ENCODE measurements at regions not wholly inside any gene's neighbourhood (a gene's known extent, or its start where the extent isn't known, plus 50 kb on each side); places are given as distances from the start of the nearest gene placed in this dataset.
"Not testable (repeated sequence)": the region's sequence is repeated elsewhere in the genome, so short reads cannot be mapped to it uniquely, and the experiment has no call there.

DNA sequence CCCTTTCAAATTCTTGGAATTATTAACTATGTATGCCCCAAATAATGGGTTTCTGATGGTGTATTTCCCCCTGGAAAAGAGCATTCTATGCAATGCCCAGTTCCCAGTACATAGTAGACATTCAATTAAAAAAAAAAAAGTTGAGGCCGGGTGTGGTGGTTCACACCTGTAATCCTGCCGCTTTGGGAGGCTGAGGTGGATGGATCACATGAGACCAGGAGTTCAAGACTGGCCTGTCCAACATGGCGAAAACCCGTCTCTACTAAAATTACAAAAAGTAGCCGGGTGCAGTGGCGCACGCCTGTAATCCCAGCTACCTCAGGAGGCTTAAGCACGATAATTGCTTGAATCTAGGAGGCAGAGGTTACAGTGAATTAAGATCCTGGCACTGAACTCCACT is 83.3 kb upstream of the ZNF217 start:
- H3K9me2 ChIP-seq (ENCODE audit: insufficient read depth), result no peaks in the 10 kb centered on the region
- H3K79me2 ChIP-seq (ENCODE audit: insufficient read depth), result no peaks in the 10 kb centered on the region
- no peak overlapping the region for H3K4me3 ChIP-seq
- DNase-seq, result no peak
- H3K27me3 ChIP-seq (replicated peaks; ENCODE audit: insufficient read depth), result no peaks in the 10 kb centered on the region
- no peaks in the 10 kb centered on the region for H3K9me3 ChIP-seq (ENCODE audit: low read depth)
- TF ChIP-seq EZH2phosphoT487 (IDR thresholded peaks at IDR 0.05; ENCODE audit: insufficient read depth, low read depth) (no peak), EZH2 (IDR thresholded peaks at IDR 0.05; ENCODE audit: insufficient read depth, poor library complexity, severe bottlenecking) (no peak)
- no peak overlapping the region for H2AFZ ChIP-seq
- in situ Hi-C loops (cut with MboI), result no loop called here
- H3F3A ChIP-seq (ENCODE audit: insufficient read depth), result no peaks in the 10 kb centered on the region; the same call in 1 of the 2 replicates
- no peak overlapping the region for H3K4me2 ChIP-seq (ENCODE audit: unreplicated experiment)
- no peaks in the 10 kb centered on the region for H4K20me1 ChIP-seq (ENCODE audit: insufficient read depth)
- no peaks in the 10 kb centered on the region for H3K36me3 ChIP-seq (ENCODE audit: low read depth)
- no peaks in the 10 kb centered on the region for H3K4me1 ChIP-seq (ENCODE audit: insufficient read depth)
- 87 to 92% methylated on average over 8 of the region's 8 CpGs for WGBS, 2 experiments (ENCODE audit: low coverage in 1 of 2, low lambda C conversion rate in 2 of 2, missing lambda C conversion rate in 2 of 2)
- H3K27ac ChIP-seq, result no peak overlapping the region
- H3K9ac ChIP-seq, result no peak overlapping the region

DNA sequence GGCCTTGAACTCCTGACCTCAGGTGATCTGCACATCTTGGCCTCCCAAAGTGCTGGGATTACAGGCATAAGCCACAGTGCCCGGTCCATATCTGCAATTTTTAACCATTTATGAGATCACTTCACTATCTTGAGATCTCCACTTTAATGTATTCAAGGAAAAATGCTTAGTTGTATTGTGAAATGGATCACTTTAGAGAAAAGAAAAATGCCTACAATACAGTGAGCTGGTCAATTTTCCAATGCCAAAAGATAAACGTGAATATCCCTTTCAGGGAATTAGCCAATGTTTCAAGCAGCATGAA is 82.8 kb upstream of the ZNF217 start:
- Histone ChIP-seq H2AFZ (no peak overlapping the region), H3K4me1 (ENCODE audit: insufficient read depth) (no peaks in the 10 kb centered on the region), H3K9ac (no peak overlapping the region), H3F3A (ENCODE audit: insufficient read depth) (no peaks in the 10 kb centered on the region; the same call in 1 of the 2 replicates), H3K27ac (no peak overlapping the region), H3K79me2 (ENCODE audit: insufficient read depth) (no peaks in the 10 kb centered on the region), H3K4me3 (no peak overlapping the region), H3K27me3 (replicated peaks; ENCODE audit: insufficient read depth) (no peaks in the 10 kb centered on the region), H3K36me3 (ENCODE audit: low read depth) (no peaks in the 10 kb centered on the region), H3K4me2 (ENCODE audit: unreplicated experiment) (no peak overlapping the region), H3K9me2 (ENCODE audit: insufficient read depth) (no peaks in the 10 kb centered on the region), H4K20me1 (ENCODE audit: insufficient read depth) (no peaks in the 10 kb centered on the region), H3K9me3 (ENCODE audit: low read depth) (no peaks in the 10 kb centered on the region)
- WGBS, 2 experiments (ENCODE audit: low coverage in 1 of 2, low lambda C conversion rate in 2 of 2, missing lambda C conversion rate in 2 of 2), result 53 to 59% methylated on average over 2 of the region's 2 CpGs
- no peak for DNase-seq
- in situ Hi-C loops (cut with MboI), result no loop called here
- TF ChIP-seq EZH2phosphoT487 (IDR thresholded peaks at IDR 0.05; ENCODE audit: insufficient read depth, low read depth) (no peak), EZH2 (IDR thresholded peaks at IDR 0.05; ENCODE audit: insufficient read depth, poor library complexity, severe bottlenecking) (no peak)

DNA sequence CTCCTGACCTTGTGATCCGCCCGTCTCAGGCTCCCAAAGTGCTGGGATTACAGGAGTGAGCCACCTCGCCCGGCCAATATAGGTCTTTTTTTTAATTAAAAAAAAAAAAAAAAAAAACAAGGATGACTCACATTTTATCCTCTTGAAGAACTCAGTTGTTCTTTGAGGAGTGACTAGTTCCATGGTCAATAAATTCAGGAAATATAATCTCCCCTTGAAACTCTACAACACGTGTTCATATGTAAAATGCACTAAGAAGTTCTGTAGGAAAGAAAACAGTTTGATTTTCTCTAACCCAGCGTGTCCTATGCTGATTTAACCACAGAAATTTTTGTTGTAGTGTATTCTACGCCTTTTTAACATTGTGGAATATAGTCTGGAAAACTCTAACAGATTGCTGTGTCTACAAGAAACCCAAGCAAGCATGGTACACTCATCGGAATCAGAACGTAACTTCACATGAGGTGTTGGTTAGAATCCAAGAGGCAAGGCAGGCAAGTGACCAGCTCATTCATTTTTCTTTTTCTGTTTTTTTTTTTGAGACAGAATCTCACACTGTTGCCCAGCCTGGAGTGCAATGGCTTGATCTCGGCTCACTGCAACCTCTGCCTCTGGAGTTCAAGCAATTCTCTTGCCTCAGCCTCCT is 79.0 kb upstream of the ZNF217 start:
- Histone ChIP-seq H3K27me3 (replicated peaks; ENCODE audit: insufficient read depth) (no peaks in the 10 kb centered on the region), H3K27ac (no peak overlapping the region), H3K4me1 (ENCODE audit: insufficient read depth) (no peaks in the 10 kb centered on the region), H3K9me2 (ENCODE audit: insufficient read depth) (no peaks in the 10 kb centered on the region), H3K36me3 (ENCODE audit: low read depth) (no peaks in the 10 kb centered on the region), H4K20me1 (ENCODE audit: insufficient read depth) (no peaks in the 10 kb centered on the region), H3K4me3 (no peak overlapping the region), H2AFZ (no peak overlapping the region), H3K9me3 (ENCODE audit: low read depth) (no peaks in the 10 kb centered on the region), H3K79me2 (ENCODE audit: insufficient read depth) (no peaks in the 10 kb centered on the region), H3F3A (ENCODE audit: insufficient read depth) (no peaks in the 10 kb centered on the region; the same call in 1 of the 2 replicates), H3K4me2 (ENCODE audit: unreplicated experiment) (no peak overlapping the region), H3K9ac (no peak overlapping the region)
- peak; percentile 16 for DNase-seq
- TF ChIP-seq EZH2phosphoT487 (IDR thresholded peaks at IDR 0.05; ENCODE audit: insufficient read depth, low read depth) (no peak), EZH2 (IDR thresholded peaks at IDR 0.05; ENCODE audit: insufficient read depth, poor library complexity, severe bottlenecking) (no peak)
- 73 to 79% methylated on average over 6 to 9 of the region's 10 CpGs for WGBS, 2 experiments (ENCODE audit: low coverage in 1 of 2, low lambda C conversion rate in 2 of 2, missing lambda C conversion rate in 2 of 2)
- in situ Hi-C loops (cut with MboI), result no loop called here

DNA sequence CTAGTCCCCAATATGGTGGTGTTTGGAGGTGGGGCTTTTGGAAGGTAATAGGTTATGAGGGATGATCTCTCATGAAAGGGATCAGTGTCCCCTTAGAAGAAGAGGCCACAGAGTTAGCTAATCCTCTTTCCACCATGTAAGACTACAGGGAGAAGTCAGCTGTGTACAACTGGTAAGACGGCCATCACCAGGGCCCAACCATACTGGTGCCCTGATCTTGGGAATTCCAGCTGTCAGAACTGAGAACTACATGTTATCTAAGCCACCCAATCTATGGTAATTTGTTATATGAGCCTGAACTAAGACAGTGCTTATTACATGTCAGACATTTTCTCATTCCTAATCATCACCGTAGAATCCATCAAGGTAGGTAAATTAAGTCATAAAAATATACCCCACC is 77.7 kb upstream of the ZNF217 start:
- WGBS, 2 experiments (ENCODE audit: low coverage in 1 of 2, low lambda C conversion rate in 2 of 2, missing lambda C conversion rate in 2 of 2), result 98 to 100% methylated on average over 2 of the region's 2 CpGs
- no peaks in the 10 kb centered on the region for H3K27me3 ChIP-seq (replicated peaks; ENCODE audit: insufficient read depth)
- H3K4me3 ChIP-seq, result no peak overlapping the region
- H3K36me3 ChIP-seq (ENCODE audit: low read depth), result no peaks in the 10 kb centered on the region
- H3K9ac ChIP-seq, result no peak overlapping the region
- H4K20me1 ChIP-seq (ENCODE audit: insufficient read depth), result no peaks in the 10 kb centered on the region
- H3K9me3 ChIP-seq (ENCODE audit: low read depth), result no peaks in the 10 kb centered on the region
- no peak overlapping the region for H3K27ac ChIP-seq
- H3K4me2 ChIP-seq (ENCODE audit: unreplicated experiment), result no peak overlapping the region
- no peak for DNase-seq
- H3K79me2 ChIP-seq (ENCODE audit: insufficient read depth), result no peaks in the 10 kb centered on the region
- no peak overlapping the region for H2AFZ ChIP-seq
- no peaks in the 10 kb centered on the region for H3K9me2 ChIP-seq (ENCODE audit: insufficient read depth)
- H3K4me1 ChIP-seq (ENCODE audit: insufficient read depth), result no peaks in the 10 kb centered on the region
- no peaks in the 10 kb centered on the region for H3F3A ChIP-seq (ENCODE audit: insufficient read depth)
- no peak for TF ChIP-seq EZH2phosphoT487 (IDR thresholded peaks at IDR 0.05; ENCODE audit: insufficient read depth, low read depth)
- TF ChIP-seq EZH2 (IDR thresholded peaks at IDR 0.05; ENCODE audit: insufficient read depth, poor library complexity, severe bottlenecking), result no peak
- in situ Hi-C loops (cut with MboI), result no loop called here

DNA sequence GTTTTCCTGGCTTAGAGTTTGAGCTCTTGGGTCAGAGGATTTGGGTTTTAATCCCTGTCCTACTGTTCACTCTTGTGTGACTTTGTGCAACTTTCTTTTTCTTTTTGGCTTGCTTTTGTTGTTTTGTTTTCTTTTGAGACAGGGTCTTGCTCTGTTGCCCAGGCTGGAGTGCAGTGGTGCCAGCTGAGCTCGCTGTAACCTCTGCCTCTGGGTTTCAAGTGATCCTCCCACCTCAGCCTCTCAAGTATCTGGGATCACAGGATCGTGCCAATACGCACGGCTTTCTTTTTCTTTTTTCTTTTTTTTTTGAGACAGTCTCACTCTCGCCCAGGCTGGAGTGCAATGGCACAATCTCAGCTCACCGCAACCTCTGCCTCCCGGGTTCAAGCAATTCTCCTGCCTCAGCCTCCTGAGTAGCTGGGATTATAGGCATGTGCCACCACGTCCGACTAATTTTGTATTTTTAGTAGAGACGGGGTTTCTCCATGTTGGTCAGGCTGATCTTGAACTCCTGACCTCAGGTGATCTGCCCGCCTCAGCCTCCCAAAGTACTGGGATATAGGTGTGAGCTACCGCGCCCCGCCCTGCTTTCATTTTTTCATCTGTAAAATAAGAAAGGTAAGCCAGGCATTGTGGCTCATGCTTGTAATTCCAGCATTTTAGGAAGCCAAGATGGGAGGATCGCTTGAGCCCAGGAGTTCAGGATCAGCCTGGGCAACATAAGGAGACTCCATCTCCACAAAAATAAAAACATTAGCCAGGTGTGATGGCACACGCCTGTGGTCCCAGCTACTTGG is 76.1 kb upstream of the ZNF217 start:
- H3K27me3 ChIP-seq (replicated peaks; ENCODE audit: insufficient read depth); DNase-seq; H3K9me3 ChIP-seq (ENCODE audit: low read depth); H3K9me2 ChIP-seq (ENCODE audit: insufficient read depth); H3F3A ChIP-seq (ENCODE audit: insufficient read depth); H3K4me1 ChIP-seq (ENCODE audit: insufficient read depth); H3K4me2 ChIP-seq (ENCODE audit: unreplicated experiment); H3K36me3 ChIP-seq (ENCODE audit: low read depth); H3K4me3 ChIP-seq; in situ Hi-C loops (cut with MboI); H3K27ac ChIP-seq; H3K79me2 ChIP-seq (ENCODE audit: insufficient read depth); H4K20me1 ChIP-seq (ENCODE audit: insufficient read depth); H3K9ac ChIP-seq: not testable (repeated sequence)
- H2AFZ ChIP-seq, result peak overlapping the region; percentile 10; the same call in 1 of the 2 replicates
- WGBS, 2 experiments (ENCODE audit: low coverage in 1 of 2, low lambda C conversion rate in 2 of 2, missing lambda C conversion rate in 2 of 2), result 89 to 91% methylated on average over 12 to 16 of the region's 16 CpGs
